ENCODE measurements at regions not wholly inside any gene's neighbourhood (a gene's known extent, or its start where the extent isn't known, plus 50 kb on each side); places are given as distances from the start of the nearest gene placed in this dataset.

GRCh38 chr18:42271647-42272414 is 316.8 kb downstream of the PIK3C3 start:
- no peak for TF ChIP-seq CTCF (conservative IDR thresholded peaks at IDR 0.05; ENCODE audit: low read length)
- TF ChIP-seq EZH2phosphoT487 (IDR thresholded peaks at IDR 0.05; ENCODE audit: borderline replicate concordance, low read depth, low read length): no peak
